Heart left ventricle (tissue), 13 donors: ENCODE measurements at regions not wholly inside any gene's neighbourhood (a gene's known extent, or its start where the extent isn't known, plus 50 kb on each side); places are given as distances from the start of the nearest gene placed in this dataset.

Experiments used
- CTCF ChIP-seq, 12 donors: fragments of 200-600 bp; sonication (generic) in 4 of 12; IDR thresholded peaks; one replicate each; pipeline versions ENCODE4 v1.5.0 to v1.8.0; 2018 to 2022; ENCODE audit warnings: antibody characterized with exemption in 12 of 12, mild to moderate bottlenecking in 5 of 12
- POLR2A ChIP-seq, 2 donors: fragments of 450-650 bp; IDR thresholded peaks; one replicate each; pipeline ENCODE4 v1.6.1; 2017; ENCODE audit warnings: antibody characterized with exemption in 2 of 2, mild to moderate bottlenecking in 2 of 2, moderate library complexity in 2 of 2
- donor health status: ischemic (EF 13 %, LVEDD 7.1; RV severe dilation, severe dysfunction).
- donor health status: DM: no; HTN: yes; CAD: no.
- donor health status: DM: no; HTN: no; CAD: no.
- donor health status: ischemic (EF 25% LVEDD 6.9; RV normal size, moderate dysfunction).
- donor health status: ischemic (EF 25% LVEDD 5.7; RV mildly dilated, moderate dysfunction).
- donor health status: ischemic (EF 35%, LVEDD 5.7; RV mildly dilated, moderate dysfunction).
- donor health status: nonischemic (EF 11% LVEDD 7.7; RV severe dilation, severe dysfunction).
- donor health status: DM: yes; HTN: yes; CAD: no.
- donor health status: PGD.
- donor health status: ischemic (EF 29% LVEDD 5.4; RV normal size, mild dysfunction).
- donor health status: nonischemic (EF 23%, LVEDD 6.1; RV moderate dilation, normal function).

DNA sequence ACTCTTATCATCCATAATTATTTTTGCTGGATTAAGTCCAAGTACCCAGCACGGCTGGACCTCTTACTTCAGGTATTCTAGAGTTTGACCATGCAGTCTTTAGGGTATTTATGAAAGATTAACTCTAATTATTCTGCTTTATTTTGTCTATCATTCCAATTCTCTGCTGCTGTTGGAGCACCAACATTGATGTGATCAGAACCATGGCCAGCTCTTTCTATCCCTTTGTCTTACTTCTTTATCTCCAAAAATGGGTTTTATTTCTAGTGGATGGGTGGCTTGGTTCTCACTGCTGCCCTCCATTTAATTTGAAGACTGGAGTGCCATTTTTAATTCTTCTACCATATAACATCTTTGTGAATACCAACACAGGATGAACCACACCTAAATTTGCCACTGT lies 704.3 kb downstream of the FRK start:
- no peak for TF ChIP-seq CTCF (IDR thresholded peaks at IDR 0.05)
- TF ChIP-seq POLR2A (IDR thresholded peaks at IDR 0.05) = no peak
